NCI-H748 (cell line): ENCODE measurements at regions not wholly inside any gene's neighbourhood (a gene's known extent, or its start where the extent isn't known, plus 50 kb on each side); places are given as distances from the start of the nearest gene placed in this dataset.

Source experiments
- DNase-seq: peaks from one replicate; lab custom pipeline; 2025; ENCODE audit not compliant: unreplicated experiment; lab: John Stamatoyannopoulos, UW

DNA sequence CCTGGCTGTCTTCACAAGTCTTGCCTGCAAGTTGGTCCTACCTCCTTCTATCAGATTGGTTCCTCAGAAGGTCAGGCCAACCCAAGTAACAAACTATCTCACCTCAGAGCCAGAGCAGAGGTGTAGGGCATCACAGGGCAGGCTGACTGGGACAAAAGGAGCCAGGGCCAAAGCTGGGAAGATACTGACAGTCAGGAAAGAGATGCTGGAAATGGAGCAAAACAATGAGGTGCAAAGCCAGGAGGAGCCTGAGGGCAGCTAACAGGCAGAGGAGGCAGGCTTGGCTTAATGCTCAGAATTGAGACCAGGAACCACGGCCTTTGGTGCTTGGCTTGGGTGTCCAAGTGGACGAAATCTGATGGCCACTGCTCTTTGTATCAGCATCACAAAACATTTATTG is 68.4 kb upstream of the PNMA1 start:
- no peak for DNase-seq

DNA sequence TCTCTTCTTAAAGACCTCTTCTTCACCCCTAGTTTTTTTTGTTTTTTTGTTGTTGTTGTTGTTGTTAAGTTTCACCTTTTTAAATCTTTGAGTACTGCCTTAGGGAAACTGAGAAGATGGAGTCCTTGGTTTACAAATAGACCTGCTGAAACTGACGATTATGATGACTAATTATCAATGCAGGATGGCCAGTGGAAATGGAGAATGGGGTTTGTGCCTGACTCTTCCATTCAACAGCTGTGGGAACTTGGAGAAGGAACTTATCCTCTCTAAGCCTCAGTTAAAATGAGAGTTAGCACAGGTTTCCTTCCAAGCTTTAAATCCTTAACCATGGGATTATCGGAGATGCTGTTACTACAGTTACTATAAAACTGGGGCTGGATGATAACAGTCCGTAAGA is 66.7 kb upstream of the PNMA1 start:
- DNase-seq, result no peak

DNA sequence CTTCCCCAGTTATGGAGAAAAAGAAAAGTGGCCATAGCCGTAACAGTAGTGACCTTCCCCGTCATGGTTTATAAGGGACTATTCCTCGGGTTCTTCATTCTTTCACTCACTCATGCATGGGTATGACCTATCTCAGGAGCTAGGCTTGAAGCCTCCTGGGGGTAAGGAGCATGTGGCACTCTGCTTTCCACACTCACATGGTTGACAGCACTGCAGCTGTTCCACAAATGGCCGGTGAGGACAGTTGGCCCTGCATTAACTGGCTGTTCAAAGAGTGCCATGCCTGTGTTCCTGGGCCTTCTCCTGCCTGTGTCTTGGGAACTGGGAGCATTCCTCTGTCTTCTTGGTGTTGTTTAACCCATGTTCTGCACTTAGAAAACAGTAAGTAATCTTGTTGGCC is 66.2 kb upstream of the PNMA1 start:
- no peak for DNase-seq

DNA sequence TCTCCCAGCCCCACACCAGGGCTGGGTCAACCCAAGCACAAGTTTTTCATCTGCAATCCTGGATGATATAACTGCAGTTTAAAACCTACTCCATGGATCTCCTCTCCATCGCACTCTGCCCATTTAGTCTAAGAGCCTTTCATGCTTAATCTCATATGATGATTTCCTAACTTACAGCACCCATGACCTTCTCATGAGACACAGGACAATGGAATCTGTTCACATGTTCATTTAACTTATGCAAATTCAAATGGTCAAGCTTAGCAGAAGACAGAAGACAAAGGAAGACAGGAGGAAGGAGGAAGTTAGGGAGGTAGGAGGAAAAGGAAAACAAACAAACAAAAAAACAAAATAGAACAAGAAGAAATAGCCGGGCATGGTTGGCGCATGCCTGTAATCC is 64.6 kb upstream of the PNMA1 start:
- no peak for DNase-seq

DNA sequence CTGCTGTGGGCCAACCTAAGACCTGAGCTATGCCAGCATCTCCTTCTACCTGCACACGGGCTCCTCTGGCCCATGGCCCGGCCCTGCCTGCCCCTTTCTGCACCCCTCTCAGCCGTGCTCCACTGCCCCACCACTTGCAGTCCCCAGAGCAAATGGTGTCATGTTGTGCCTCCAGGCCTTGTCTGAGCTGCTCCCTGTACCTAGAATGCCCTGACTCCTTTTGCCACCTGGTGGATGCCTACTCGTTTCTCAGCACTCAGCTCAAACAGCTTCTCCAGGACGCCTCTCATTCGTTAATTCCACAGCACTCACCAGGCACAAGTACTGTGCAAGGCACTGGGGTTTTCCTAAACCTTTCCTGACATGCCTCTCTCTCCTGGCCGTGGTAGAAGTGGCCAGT is 63.2 kb upstream of the PNMA1 start:
- no peak for DNase-seq

DNA sequence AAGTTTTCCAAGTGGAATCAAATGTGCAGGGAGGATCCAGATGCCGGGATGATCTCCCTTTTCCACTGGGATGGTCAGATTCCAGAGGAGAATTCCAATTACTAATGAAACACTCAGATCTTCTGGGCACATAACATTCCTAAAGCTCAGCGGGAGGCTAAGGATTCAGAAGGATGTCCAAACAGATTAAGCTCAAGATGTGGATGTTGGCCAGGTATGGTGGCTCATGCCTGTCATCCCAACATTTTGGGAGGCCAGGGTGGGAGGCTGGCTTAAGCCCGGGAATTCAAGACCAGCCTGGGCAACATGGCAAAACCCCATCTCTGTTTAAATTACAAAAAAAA is 62.0 kb upstream of the PNMA1 start:
- DNase-seq, result no peak

DNA sequence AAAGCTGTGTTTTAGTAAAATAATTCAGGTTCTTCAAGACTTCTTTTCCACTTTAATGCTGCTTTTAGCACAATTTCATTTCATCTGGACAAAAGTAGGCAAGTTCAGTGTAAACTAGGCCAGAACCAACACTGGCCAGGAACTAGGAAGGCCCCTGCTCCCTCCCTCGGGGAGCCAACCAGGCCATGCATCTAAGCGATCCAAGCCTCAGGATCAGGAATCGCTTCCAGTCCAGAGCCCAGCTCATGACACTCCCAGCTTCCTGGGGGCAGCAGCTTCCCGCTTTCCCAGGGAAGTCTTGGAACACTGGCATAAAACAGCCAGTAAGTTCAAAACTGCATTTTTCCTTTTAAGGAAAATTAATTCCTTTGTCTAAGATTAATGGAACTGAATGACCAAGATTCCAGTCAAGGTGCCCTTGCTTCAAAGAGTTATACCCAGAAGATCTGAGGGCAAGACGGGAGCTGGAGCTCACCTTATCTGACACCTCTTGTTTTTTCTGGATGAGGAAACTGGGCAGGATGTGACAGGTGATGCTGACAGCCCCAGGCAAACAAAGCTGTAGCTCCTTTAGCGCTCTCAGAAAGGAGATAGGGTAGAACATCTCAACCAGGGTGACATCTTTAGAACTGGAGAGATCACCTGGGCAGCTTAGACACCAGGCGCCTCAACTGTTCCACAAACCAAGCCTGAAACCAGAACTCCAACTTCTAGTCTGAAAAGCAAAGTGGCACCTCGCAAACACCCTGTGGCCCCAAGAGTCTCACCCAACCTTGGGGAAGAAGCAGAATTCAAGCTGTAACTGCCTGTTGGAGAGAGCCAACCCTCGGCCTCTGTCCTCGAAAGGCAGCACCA is 61.4 kb upstream of the PNMA1 start:
- DNase-seq, result no peak

DNA sequence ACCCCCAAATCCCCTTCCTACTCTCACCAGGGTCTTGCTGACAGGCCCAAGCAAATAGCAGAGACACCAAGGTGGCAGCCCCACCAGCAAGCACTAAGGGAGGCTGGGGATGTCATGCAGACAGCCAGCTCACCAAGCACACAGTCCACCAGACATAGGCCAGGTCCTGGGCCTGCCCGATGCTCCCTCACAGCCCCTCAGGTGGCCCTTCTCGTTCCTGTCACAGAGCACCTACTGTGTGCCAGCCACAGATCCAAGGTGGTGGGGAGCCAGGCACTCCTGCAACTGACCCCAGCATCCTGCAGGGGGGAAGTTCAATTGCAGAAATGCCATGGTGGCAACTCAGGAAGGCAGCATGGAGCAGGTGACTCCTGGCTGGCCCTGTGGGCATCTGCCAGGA is 60.5 kb upstream of the PNMA1 start:
- DNase-seq, result no peak

DNA sequence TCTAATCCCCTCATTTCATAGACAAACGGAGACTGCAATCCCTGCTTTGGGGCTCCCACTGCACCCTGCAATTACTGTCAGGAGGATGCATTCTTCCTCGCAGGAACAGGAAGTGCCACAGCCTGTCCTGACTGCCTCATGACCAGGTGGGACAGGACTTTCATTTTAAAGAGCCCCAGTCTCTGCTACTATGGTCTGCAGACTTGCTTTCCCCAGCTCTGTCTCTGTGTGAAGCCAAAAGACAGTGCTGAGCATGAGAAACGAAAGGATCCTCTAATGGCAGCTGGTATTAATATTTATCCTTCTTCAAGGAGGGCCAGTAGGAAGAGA is 60.0 kb upstream of the PNMA1 start:
- no peak for DNase-seq

DNA sequence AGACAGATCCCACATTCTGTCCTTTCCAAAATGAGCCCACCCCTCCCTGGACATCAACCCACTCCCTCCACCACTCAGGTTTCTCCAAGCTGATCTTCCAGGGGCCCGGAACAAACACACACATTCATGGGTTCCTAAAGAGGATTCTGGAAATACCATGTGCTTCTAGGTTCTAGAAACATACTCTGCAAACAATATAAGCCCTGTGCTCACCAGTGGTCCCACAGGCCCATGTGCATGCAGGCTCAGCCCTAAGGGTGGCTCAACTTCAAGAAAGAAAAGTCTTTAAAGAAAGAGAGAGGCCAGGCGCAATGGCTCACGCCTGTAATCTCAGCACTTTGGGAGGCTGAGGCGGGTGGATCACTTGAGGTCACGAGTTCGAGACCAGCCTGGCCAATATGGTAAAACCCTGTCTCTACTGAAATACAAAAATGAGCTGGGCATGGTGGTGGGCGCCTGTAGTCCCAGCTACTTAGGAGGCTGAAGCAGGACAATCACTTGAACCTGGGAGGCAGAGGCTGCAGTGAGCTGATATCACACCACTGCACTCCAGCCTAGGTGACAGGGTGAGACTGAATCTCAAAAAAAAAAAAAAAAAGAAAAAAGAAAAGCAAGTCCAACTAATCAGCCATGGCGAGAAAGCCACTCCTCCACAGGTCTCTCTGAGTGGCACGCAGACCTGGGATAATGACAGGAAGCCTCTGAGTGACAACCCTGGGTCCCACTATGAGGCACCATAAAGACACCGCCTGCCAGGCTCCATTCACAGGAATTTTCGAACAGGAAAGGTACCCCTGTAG is 59.5 kb upstream of the PNMA1 start:
- no peak for DNase-seq

DNA sequence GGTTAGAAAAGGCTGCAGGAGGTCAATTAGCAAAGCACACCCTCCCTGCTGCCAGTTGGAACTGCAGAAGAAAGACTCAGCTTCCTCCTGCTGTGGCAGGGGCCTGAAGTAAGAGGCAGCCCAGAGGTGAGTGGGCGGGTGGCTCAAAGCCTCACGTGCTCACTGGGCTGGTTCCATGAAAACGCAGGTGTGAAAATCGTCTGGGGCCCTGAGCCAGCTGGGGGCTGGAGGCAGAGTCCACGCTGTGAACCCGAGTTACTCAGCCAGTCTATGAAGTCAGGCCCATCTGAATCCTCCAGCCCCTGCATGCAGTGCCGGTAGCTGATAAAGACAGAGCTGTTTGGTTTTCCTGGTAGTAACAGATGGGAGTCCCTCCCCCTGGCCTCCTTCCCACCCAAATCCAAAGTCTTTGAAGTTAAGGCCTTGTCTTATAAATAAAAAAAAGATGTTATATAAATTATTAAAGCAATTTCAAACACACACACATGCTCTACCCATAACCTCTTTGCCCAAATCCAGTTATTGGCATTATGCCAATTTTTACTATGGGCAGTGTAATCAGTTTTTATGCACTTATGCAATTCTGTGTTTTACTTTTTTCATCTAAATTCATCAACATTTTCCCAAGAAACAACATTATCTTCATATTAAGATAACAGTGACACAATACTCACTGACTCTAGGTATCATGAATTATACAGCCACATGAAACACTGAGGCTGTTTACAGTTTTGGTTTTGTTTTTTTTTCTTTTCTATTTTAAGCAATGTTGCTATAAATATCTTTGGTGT is 57.9 kb upstream of the PNMA1 start:
- no peak for DNase-seq

DNA sequence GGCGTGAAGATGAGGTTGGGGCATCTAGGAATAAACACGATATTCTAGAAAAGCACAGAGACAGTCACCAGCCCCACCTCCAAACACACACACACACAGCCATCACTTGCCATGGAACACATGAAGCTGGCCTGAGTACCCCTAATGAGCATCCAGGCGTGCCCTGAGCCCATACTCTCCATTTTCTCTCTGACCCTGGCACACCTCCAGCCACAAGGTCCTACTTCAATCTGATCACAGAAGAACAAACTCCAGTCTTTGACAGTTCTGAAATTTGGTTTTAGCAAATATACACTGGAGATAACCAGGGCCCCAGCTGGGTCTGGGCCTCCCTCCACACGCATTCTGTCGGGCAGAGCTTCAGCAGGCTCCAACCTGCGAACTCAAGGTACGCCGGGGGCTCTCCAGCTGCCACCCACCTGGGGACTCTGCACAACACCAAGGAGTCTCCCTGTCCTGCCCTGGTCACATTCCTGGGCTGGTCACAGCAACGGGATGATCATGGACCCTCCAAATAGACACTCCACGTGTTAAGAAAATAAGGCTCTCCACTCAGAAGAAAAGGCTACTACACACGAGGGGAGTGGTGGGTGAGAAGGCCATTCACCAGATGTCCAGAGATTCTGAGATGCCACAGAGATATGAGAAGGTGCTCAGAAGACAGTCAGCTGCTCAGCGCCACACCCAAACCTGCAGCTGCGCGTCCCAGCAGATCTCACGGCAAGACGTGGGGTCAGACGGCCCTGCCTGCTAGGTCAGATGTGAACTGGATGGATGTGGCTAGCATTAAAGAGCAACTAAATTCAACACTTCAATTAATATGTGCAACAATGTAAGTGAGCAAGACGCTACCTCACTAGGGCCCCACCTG is 57.0 kb upstream of the PNMA1 start:
- DNase-seq, result no peak

DNA sequence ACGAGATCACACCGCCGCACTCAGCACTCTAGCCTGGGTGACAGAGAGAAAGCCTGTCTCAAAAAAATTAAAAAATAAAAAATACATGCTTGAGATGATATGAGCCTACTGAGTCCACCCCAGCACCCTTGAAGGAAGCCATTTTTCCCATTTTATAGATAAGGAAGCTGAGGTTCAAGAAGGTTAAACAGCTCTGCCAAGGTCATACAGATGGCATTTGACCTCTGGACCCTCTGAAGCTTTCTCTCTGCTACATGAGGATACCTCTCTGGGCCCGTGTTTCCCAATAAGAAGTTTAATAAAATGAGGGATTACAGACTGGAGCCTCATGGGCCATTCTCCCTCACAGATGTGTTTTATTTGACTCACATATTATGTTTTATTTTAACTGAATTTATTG is 53.9 kb upstream of the PNMA1 start:
- no peak for DNase-seq

DNA sequence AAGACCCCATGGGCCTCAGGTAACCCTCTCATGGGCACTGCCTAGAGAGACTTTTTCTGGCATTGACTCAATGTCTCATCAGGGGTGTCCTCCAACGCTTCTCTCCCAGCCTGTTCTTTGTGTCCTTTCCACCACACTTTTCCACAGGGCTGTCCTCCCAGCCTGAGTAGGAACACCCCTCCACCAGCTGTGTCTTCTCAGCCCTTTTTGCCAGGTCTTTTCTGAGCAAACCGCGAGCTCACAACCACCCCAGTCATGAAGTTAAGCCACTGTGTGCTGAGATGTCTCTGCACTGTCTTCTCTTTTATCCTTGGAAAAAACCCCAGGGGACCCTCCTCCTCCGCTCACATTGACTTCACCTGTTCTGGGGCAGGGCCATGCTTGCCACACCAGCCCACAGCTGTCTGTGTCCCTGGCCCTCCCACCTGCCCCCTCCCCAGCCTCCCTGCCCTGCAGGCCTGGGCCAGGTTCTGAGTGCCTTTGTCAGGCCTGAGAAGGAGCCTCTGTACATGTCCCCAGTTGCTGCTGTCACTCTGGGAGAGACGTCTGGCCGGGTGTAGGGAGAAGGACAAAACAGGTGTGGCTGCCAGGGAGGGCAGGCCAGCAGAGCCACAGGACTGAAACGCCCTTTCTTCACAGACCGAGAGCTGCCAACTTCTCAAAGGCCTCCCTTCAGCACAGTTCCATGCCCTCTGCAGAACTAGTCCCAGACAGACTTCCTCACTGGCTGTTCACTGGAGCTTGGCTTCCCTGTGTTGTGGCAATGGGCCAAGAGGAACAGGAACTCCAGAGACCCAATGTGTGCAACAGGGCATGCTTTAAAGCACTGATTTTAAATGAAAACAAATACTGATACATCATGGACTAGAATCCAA is 50.5 kb upstream of the PNMA1 start:
- DNase-seq, result no peak
